Activated CD4-positive, alpha-beta memory T cell treated with anti-CD3 and anti-CD28 coated beads for 36 hours (primary cell): ENCODE measurements at regions not wholly inside any gene's neighbourhood (a gene's known extent, or its start where the extent isn't known, plus 50 kb on each side); places are given as distances from the start of the nearest gene placed in this dataset.
A peak's percentile ranks its signal among the peaks of the same experiment; 100 is the strongest.
"Not testable (repeated sequence)": the region's sequence is repeated elsewhere in the genome, so short reads cannot be mapped to it uniquely, and the experiment has no call there.

Source experiments
- CTCF ChIA-PET: fragments of 350-600 bp; sonication (Branson Sonifier 250); formaldehyde crosslinking; loops from one replicate; lab custom pipeline; 2021; ENCODE audit warnings: antibody characterized with exemption, inconsistent platforms; lab: Charles Lee
- POLR2A ChIA-PET: fragments of 350-600 bp; sonication (Branson Sonifier 250); formaldehyde crosslinking; loops from one replicate; lab custom pipeline; 2021; ENCODE audit warnings: antibody characterized with exemption; lab: Charles Lee
- DNase-seq: peaks from one replicate; pipeline ENCODE4 v3.0.0-alpha.2; 2020
- H3K27ac Mint-ChIP-seq: one replicate; pipeline ENCODE4 v1.8.0; 2021; ENCODE audit warnings: mixed read lengths
- H3K27me3 Mint-ChIP-seq: one replicate; pipeline ENCODE4 v1.8.0; 2021; ENCODE audit warnings: mixed read lengths
- H3K36me3 Mint-ChIP-seq: one replicate; pipeline ENCODE4 v1.8.0; 2021; ENCODE audit warnings: mixed read lengths
- H3K4me1 Mint-ChIP-seq: one replicate; pipeline ENCODE4 v1.8.0; 2021; ENCODE audit warnings: low read depth, mixed read lengths
- H3K4me3 Mint-ChIP-seq: one replicate; pipeline ENCODE4 v1.8.0; 2021; ENCODE audit warnings: mild to moderate bottlenecking, mixed read lengths
- H3K9me3 Mint-ChIP-seq: one replicate; pipeline ENCODE4 v1.8.0; 2021; ENCODE audit warnings: mixed read lengths
- intact Hi-C: fragments of 100-400 bp; cut with micrococcal nuclease; formaldehyde crosslinking; loops from one replicate; pipeline ENCODE4 v1.15.1; 2023

DNA sequence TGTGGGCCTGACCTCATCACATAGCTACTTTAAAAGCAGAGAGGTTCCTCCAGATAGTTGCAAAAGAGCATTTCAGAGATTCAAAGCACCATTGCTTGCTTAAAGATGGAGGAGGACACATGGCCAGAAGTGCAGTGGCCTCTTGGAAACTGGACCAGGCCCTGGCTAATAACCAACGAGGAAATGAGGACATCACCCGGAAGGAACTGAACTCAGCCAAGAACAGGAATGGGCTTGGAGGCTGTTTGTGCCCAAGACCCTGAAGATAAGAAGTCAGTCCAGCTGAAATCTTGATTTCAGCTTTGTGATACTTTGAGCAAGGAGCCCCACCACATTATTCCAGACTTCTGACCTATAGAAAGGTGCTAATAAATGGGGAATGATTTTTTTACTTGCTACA is 437.0 kb downstream of the PTPRC start:
- H3K4me3 Mint-ChIP-seq = no peak overlapping the region
- H3K4me1 Mint-ChIP-seq = no peaks in the 10 kb centered on the region
- H3K27ac Mint-ChIP-seq = no peak overlapping the region
- CTCF ChIA-PET = no interaction called here
- H3K9me3 Mint-ChIP-seq = no peaks in the 10 kb centered on the region
- DNase-seq = no peak
- POLR2A ChIA-PET = no interaction called here
- intact Hi-C loops = no loop called here
- no peaks in the 10 kb centered on the region for H3K36me3 Mint-ChIP-seq
- H3K27me3 Mint-ChIP-seq = no peaks in the 10 kb centered on the region

DNA sequence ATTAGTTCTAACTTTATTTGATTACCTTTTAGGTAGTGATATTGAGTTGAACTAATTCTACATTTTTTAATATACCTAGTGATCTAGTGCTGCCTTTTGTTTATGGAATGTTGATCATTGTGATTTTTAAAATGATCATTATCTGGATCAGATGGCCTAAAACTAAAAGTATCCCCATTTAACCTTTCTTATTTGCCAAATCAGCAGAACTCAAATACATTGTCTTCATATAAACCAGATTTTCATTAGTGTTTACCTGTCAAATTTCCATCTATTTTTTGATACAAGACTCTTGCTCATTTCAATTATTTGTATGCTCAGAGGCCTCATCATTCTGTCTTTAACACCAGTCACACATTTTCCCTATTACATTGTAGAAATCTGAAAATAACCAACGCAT is 441.2 kb downstream of the PTPRC start:
- Mint-ChIP-seq H3K36me3 (no peaks in the 10 kb centered on the region), H3K4me1 (peaks cover 2% of the 10 kb centered on the region), H3K9me3 (no peaks in the 10 kb centered on the region), H3K27me3 (no peaks in the 10 kb centered on the region), H3K4me3 (no peak overlapping the region), H3K27ac (no peak overlapping the region)
- POLR2A ChIA-PET = no interaction called here
- no peak for DNase-seq
- intact Hi-C loops = loop anchor here (5.0 kb wide), 1 partner anchor 158 kb away; no protein-coding TSS in a partner anchor
- CTCF ChIA-PET = no interaction called here

DNA sequence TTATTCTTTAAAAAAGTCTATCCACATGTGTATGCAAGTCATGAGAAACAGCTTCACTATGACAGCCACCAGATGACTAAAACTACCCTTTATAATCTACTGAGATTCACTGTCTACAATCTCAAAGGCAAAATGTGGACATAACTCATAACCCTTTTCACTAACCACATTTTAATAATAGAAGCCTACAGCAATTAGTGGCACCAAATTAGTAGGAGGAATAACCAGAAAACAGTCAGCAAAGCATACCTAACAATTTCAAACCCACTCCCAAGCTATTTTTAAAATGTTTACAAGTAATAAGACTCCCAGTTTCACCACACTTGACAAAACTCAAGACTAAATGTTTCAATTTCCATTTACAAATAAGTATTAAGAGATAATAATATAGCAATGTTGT is 442.9 kb downstream of the PTPRC start:
- H3K9me3 Mint-ChIP-seq = no peaks in the 10 kb centered on the region
- H3K36me3 Mint-ChIP-seq = no peaks in the 10 kb centered on the region
- POLR2A ChIA-PET = no interaction called here
- H3K27ac Mint-ChIP-seq = no peak overlapping the region
- CTCF ChIA-PET = interaction anchor here (1.7 kb wide), 1 partner anchor 31 kb away, joined by 7 read pairs; no protein-coding TSS in a partner anchor
- no peak overlapping the region for H3K4me3 Mint-ChIP-seq
- H3K27me3 Mint-ChIP-seq = no peaks in the 10 kb centered on the region
- intact Hi-C loops = loop anchor here (5.0 kb wide), 1 partner anchor 159 kb away; no protein-coding TSS in a partner anchor
- DNase-seq = no peak
- peaks cover 2% of the 10 kb centered on the region for H3K4me1 Mint-ChIP-seq

DNA sequence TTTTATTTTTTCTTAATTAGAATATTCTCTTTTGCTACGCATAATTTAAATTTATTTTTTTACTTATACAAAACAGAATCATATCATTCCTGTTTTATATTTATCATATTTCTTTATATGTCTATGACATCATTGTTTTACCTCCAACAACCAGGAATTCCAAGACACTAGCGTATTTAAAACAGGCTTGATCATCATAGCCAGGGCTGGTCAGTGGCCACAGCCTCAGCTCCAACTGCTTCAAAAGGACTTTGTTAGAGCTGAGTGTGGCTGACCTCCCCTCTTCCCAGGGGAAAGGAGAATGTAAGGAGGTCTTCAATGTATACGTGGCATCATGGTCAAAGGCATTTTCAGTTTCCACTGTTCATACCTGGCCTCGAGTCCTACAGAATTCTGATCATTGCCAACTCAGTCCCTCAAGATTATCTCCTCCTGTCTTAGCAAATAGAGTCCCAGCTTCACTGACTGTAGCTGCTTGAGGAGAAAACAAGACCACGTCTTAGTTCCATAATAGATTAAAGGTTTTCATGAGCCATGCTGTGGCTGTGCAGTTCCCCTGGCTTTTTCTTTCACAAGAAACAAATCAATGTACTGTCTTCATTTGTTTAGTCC is 444.0 kb downstream of the PTPRC start:
- no peak for DNase-seq
- Mint-ChIP-seq H3K36me3 (no peaks in the 10 kb centered on the region), H3K27me3 (no peaks in the 10 kb centered on the region), H3K4me1 (peaks cover 2% of the 10 kb centered on the region), H3K9me3 (no peaks in the 10 kb centered on the region), H3K4me3 (no peak overlapping the region), H3K27ac (no peak overlapping the region)
- ChIA-PET CTCF (no interaction called here), POLR2A (no interaction called here)
- intact Hi-C loops = loop anchor here (5.0 kb wide), 1 partner anchor 161 kb away; no protein-coding TSS in a partner anchor

DNA sequence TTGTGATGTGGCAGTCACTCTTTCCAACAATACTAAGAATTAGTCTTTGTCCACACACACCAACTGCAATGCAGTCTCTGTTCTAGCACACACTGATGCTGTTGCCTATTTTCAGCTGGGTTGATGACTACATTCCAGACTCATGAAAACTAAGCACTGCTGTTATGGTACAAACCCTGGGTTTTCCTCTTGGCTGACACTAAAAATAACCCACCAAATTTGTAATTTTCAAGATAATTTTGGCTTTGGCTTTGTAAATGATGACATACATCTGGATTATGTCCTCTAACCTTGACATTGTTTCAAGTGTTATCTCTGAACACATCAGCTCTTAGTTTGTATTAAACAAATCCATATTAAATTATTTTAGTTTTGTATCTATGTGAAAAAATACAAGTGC is 444.8 kb downstream of the PTPRC start:
- intact Hi-C loops = loop anchor here (5.0 kb wide), 1 partner anchor 161 kb away; no protein-coding TSS in a partner anchor
- Mint-ChIP-seq H3K4me1 (peaks cover 2% of the 10 kb centered on the region), H3K27ac (no peak overlapping the region), H3K27me3 (no peaks in the 10 kb centered on the region), H3K36me3 (no peaks in the 10 kb centered on the region), H3K4me3 (no peak overlapping the region), H3K9me3 (no peaks in the 10 kb centered on the region)
- DNase-seq = no peak
- POLR2A ChIA-PET = no interaction called here
- CTCF ChIA-PET = interaction anchor here (1.6 kb wide), 1 partner anchor 29 kb away, joined by 5 read pairs; no protein-coding TSS in a partner anchor

DNA sequence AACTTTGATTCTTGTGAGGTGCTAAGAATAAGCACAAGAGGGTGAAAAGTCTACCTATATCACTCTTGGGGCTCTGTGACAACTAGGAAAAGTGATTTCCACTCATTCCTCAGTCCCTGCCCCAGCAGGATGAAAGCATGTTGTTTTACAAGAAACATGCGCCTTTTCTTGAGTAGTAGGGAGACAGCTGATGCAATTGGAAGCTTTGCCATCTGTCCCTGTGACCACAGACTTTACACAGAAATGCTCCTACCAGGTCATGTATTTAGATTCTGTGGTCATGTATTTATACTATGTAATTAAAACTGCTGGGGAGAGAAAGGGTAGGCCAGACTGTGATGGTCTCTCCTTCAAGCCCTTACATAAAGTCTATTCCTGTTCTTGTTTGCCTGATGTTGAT is 445.5 kb downstream of the PTPRC start:
- ChIA-PET POLR2A (no interaction called here), CTCF (interaction anchor here (1.6 kb wide), 1 partner anchor 28 kb away, joined by 5 read pairs; no protein-coding TSS in a partner anchor)
- no peak overlapping the region for H3K27ac Mint-ChIP-seq
- no peaks in the 10 kb centered on the region for H3K27me3 Mint-ChIP-seq
- DNase-seq = no peak
- no peaks in the 10 kb centered on the region for H3K36me3 Mint-ChIP-seq
- peaks cover 7% of the 10 kb centered on the region for H3K4me1 Mint-ChIP-seq
- no peaks in the 10 kb centered on the region for H3K9me3 Mint-ChIP-seq
- no peak overlapping the region for H3K4me3 Mint-ChIP-seq
- intact Hi-C loops = loop anchor here (5.0 kb wide), 1 partner anchor 162 kb away; no protein-coding TSS in a partner anchor

DNA sequence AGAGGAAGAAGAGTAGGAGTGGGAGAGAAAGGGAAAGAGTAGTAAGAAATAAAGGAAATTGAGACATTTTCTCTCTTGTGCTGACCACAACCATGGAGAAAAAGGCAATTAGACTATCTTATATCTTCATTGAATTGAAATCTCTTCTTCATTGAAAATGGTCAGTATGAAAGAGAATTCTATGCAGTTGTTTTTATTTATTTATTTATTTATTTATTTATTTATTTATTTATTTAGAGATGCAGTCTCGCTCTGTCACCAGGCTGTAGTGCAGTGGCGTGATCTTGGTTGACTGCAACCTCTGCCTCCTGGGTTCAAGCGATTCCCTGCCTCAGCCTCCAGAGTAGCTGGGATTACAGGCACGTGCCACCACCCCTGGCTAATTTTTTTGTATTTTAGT is 447.1 kb downstream of the PTPRC start:
- Mint-ChIP-seq H3K4me1 (peaks cover 16% of the 10 kb centered on the region), H3K9me3 (no peaks in the 10 kb centered on the region), H3K36me3 (no peaks in the 10 kb centered on the region), H3K27me3 (no peaks in the 10 kb centered on the region), H3K27ac (no peak overlapping the region), H3K4me3 (no peak overlapping the region)
- CTCF ChIA-PET = no interaction called here
- intact Hi-C loops = loop anchor here (5.0 kb wide), 1 partner anchor 149 kb away; no protein-coding TSS in a partner anchor
- POLR2A ChIA-PET = no interaction called here
- DNase-seq = no peak

DNA sequence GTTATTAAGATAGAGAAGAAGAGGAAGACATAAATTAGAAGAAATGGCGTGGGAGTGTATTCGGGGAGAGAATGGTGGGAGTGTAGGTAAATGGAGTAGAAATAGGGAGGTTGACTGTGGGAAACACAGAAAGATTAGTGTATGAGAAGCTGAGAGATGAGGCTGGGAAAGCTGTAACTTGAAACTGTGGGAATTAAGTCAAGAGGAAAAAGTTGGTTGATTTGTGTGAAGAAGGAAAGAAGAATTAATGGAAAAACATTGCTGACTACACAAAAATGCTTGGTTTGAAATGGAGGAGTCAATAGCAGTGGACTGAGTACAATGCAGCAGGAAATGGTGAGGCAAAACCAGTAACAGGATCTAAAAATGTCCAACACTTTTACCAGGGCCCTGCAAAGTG is 448.3 kb downstream of the PTPRC start:
- intact Hi-C loops = loop anchor here (5.0 kb wide), 1 partner anchor 150 kb away; no protein-coding TSS in a partner anchor
- no peaks in the 10 kb centered on the region for H3K27me3 Mint-ChIP-seq
- no peak for DNase-seq
- H3K36me3 Mint-ChIP-seq = peaks cover 2% of the 10 kb centered on the region
- peaks cover 14% of the 10 kb centered on the region for H3K4me1 Mint-ChIP-seq
- no peak overlapping the region for H3K27ac Mint-ChIP-seq
- H3K9me3 Mint-ChIP-seq = peaks cover 3% of the 10 kb centered on the region
- ChIA-PET POLR2A (no interaction called here), CTCF (no interaction called here)
- no peak overlapping the region for H3K4me3 Mint-ChIP-seq

DNA sequence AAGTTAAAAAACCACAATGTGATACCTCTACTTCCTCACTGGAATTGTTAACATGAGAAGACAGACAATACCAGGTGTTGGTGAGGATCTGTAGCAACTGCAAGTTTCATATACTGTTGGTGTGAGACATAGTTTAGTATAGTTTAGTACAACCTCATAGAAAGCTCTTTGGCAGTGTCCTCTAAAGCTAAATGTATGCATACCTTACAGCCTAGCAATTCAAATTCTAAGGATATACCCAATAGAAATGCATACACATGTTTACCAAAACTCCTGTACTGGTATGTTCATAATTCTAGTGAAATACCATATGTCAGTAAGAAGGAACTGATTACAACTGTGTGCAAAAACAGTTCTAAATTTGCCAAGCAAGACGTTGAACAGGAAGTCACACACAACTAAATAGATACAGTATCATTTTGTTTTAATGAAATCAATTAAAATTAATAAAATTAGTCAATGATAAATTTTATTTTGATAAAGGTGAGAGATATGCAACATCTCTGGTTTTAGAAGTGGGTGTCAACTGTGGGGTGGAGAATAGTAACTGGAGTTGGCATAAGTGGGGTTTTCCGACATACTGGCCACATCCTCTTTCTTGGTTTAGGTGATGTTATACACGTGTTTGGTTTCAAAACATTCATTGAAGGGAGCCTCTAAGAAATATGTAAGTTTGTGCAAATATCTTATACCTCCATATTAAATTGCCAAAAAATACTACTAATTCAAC is 450.7 kb downstream of the PTPRC start:
- no peak overlapping the region for H3K4me3 Mint-ChIP-seq
- CTCF ChIA-PET = no interaction called here
- POLR2A ChIA-PET = interaction anchor here (1.0 kb wide), 1 partner anchor 84 kb away, joined by 3 read pairs; no protein-coding TSS in a partner anchor
- peaks cover 3% of the 10 kb centered on the region for H3K9me3 Mint-ChIP-seq
- intact Hi-C loops = loop anchor here (1.0 to 5.0 kb wide), 3 partner anchors 49 to 152 kb away; no protein-coding TSS in a partner anchor
- peak; percentile 41 for DNase-seq
- peaks cover 2% of the 10 kb centered on the region for H3K36me3 Mint-ChIP-seq
- H3K27ac Mint-ChIP-seq = no peak overlapping the region
- H3K27me3 Mint-ChIP-seq = no peaks in the 10 kb centered on the region
- peaks cover 14% of the 10 kb centered on the region for H3K4me1 Mint-ChIP-seq

DNA sequence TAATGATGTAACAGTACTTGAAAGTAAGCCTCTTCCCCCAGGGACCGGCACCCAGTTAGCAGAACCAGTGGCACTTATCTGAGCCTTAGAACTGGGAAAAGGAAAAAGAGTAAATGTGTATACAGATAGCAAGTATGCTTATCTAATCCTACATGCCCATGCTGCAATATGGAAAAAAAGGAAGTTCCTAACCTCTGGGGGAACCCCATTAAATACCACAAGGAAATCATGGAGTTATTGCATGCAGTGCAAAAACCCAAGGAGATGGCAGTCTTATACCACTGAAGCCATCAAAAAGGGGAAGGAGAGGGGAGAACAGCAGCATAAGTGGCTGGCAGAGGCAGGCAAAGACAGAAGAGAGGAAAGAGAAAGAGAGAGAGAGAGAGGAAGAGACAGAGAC is 456.8 kb downstream of the PTPRC start:
- H3K4me3 Mint-ChIP-seq, DNase-seq, H3K27ac Mint-ChIP-seq, POLR2A ChIA-PET, H3K4me1 Mint-ChIP-seq, CTCF ChIA-PET, H3K36me3 Mint-ChIP-seq, intact Hi-C loops, H3K27me3 Mint-ChIP-seq, H3K9me3 Mint-ChIP-seq: not testable (repeated sequence)

DNA sequence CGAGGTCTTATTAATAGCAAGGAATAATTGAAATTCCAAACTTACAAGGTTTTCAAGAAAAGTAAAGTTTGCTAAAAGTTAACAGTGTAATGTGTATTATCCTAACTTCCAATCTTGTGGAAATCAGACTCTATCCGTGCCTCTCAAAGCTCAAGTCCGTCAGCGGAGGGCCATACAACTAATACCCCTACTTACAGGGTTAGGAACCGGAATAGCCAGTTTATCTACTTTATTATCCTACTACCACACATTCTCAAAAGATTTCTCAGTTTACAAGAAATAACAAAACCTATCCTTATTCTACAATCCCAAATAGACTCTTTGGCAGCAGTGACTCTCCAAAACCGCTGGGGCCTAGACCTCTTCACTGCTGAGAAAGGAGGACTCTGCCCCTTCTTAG is 457.8 kb downstream of the PTPRC start:
- H3K9me3 Mint-ChIP-seq = peaks cover 1% of the 10 kb centered on the region
- no peaks in the 10 kb centered on the region for H3K36me3 Mint-ChIP-seq
- H3K4me1 Mint-ChIP-seq = no peaks in the 10 kb centered on the region
- no peak for DNase-seq
- CTCF ChIA-PET = no interaction called here
- intact Hi-C loops = no loop called here
- H3K27me3 Mint-ChIP-seq = no peaks in the 10 kb centered on the region
- H3K4me3 Mint-ChIP-seq = no peak overlapping the region
- no peak overlapping the region for H3K27ac Mint-ChIP-seq
- POLR2A ChIA-PET = no interaction called here

DNA sequence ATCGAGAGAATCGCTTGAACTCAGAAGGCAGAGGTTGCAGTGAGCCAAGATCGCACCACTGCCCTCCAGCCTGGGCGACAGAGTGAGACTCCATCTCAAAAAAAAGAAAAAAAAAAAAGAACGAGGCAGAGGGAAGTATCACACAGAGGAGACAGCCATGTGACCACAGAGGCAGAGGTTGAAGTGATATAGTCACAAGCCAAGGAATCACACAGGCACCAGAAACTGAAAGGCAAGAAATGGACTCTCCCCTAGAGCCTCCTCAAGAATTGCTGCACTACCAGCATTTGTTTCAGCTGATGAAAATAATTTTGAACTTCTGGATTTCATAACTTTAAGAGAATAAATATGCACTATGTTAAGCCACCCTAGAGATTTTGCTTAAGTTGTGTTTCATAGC is 459.6 kb downstream of the PTPRC start:
- ChIA-PET POLR2A (no interaction called here), CTCF (interaction anchor here (1.1 kb wide), 1 partner anchor 14 kb away, joined by 4 read pairs; no protein-coding TSS in a partner anchor)
- Mint-ChIP-seq H3K36me3 (no peaks in the 10 kb centered on the region), H3K27ac (no peak overlapping the region), H3K4me3 (no peak overlapping the region), H3K4me1 (no peaks in the 10 kb centered on the region), H3K9me3 (peaks cover 5% of the 10 kb centered on the region), H3K27me3 (no peaks in the 10 kb centered on the region)
- no peak for DNase-seq
- intact Hi-C loops = no loop called here
